Mesothelial cell of epicardium (in vitro differentiated cells): ENCODE measurements at regions not wholly inside any gene's neighbourhood (a gene's known extent, or its start where the extent isn't known, plus 50 kb on each side); places are given as distances from the start of the nearest gene placed in this dataset.

ENCODE experiments used
- DNase-seq, 2 experiments: peaks; one replicate each; pipeline ENCODE4 v3.0.0; 2021; ENCODE audit warnings: low spot score in 2 of 2; ENCODE audit not compliant: unreplicated experiment in 2 of 2
- H3K27ac Mint-ChIP-seq: 2 replicates; pipeline ENCODE4 v1.8.0; 2021; ENCODE audit warnings: mixed read lengths
- H3K27me3 Mint-ChIP-seq: 2 replicates; pipeline ENCODE4 v1.8.0; 2021; ENCODE audit warnings: low read depth, mixed read lengths
- H3K36me3 Mint-ChIP-seq: 2 replicates; pipeline ENCODE4 v1.8.0; 2021; ENCODE audit warnings: mixed read lengths
- H3K4me1 Mint-ChIP-seq: 2 replicates; pipeline ENCODE4 v1.8.0; 2021; ENCODE audit warnings: mixed read lengths
- H3K4me3 Mint-ChIP-seq: 2 replicates; pipeline ENCODE4 v1.8.0; 2021; ENCODE audit warnings: mild to moderate bottlenecking, moderate library complexity, mixed read lengths
- H3K9me3 Mint-ChIP-seq: 2 replicates; pipeline ENCODE4 v1.8.0; 2021; ENCODE audit warnings: mixed read lengths
- CTCF ChIP-seq: fragments of 200-600 bp; sonication (generic); IDR thresholded peaks from one replicate; pipeline ENCODE4 v1.5.0; 2021; ENCODE audit warnings: antibody characterized with exemption; ENCODE audit not compliant: unreplicated experiment

- Mint-ChIP-seq H3K27me3 (peaks cover 29% of the 10 kb centered on the region), H3K9me3 (no peaks in the 10 kb centered on the region), H3K4me3 (no peak overlapping the region), H3K36me3 (no peaks in the 10 kb centered on the region), H3K4me1 (no peaks in the 10 kb centered on the region), H3K27ac (no peak overlapping the region)
- DNase-seq, result no peak
- TF ChIP-seq CTCF, result no peak
Observed at GRCh38 chr13:108437496-108437895, 168.0 kb downstream of the TNFSF13B start.

- no peaks in the 10 kb centered on the region for H3K9me3 Mint-ChIP-seq
- no peak for TF ChIP-seq CTCF
- DNase-seq, result no peak
- peaks cover 30% of the 10 kb centered on the region for H3K27me3 Mint-ChIP-seq
- no peak overlapping the region for H3K27ac Mint-ChIP-seq
- no peaks in the 10 kb centered on the region for H3K4me1 Mint-ChIP-seq
- no peaks in the 10 kb centered on the region for H3K36me3 Mint-ChIP-seq
- H3K4me3 Mint-ChIP-seq, result no peak overlapping the region
Observed at GRCh38 chr13:108439556-108439955, 170.0 kb downstream of the TNFSF13B start.

GRCh38 chr13:108444448-108444847 is 174.9 kb downstream of the TNFSF13B start:
- no peak for DNase-seq
- no peaks in the 10 kb centered on the region for H3K4me1 Mint-ChIP-seq
- H3K36me3 Mint-ChIP-seq, result no peaks in the 10 kb centered on the region
- TF ChIP-seq CTCF, result no peak
- H3K27me3 Mint-ChIP-seq, result peaks cover 31% of the 10 kb centered on the region
- no peaks in the 10 kb centered on the region for H3K9me3 Mint-ChIP-seq
- H3K27ac Mint-ChIP-seq, result no peak overlapping the region
- H3K4me3 Mint-ChIP-seq, result no peak overlapping the region

GRCh38 chr13:108448891-108449290 is 179.4 kb downstream of the TNFSF13B start:
- no peak for TF ChIP-seq CTCF
- DNase-seq, result no peak

GRCh38 chr13:108451121-108451520 is 178.3 kb upstream of the MYO16 start:
- Mint-ChIP-seq H3K4me1 (no peaks in the 10 kb centered on the region), H3K36me3 (no peaks in the 10 kb centered on the region), H3K27ac (no peak overlapping the region), H3K9me3 (no peaks in the 10 kb centered on the region), H3K27me3 (peaks cover 17% of the 10 kb centered on the region), H3K4me3 (no peak overlapping the region)
- no peak for TF ChIP-seq CTCF
- DNase-seq, result no peak

More at GRCh38 chr13:108448891-108449290, 179.4 kb downstream of the TNFSF13B start:
- Mint-ChIP-seq H3K27me3 (peaks cover 19% of the 10 kb centered on the region), H3K4me3 (no peak overlapping the region), H3K36me3 (no peaks in the 10 kb centered on the region), H3K9me3 (no peaks in the 10 kb centered on the region), H3K27ac (no peak overlapping the region), H3K4me1 (no peaks in the 10 kb centered on the region)

- H3K9me3 Mint-ChIP-seq, result peaks cover 11% of the 10 kb centered on the region
- H3K36me3 Mint-ChIP-seq, result no peaks in the 10 kb centered on the region
- no peak overlapping the region for H3K27ac Mint-ChIP-seq
- H3K4me3 Mint-ChIP-seq, result no peak overlapping the region
- peaks cover 18% of the 10 kb centered on the region for H3K27me3 Mint-ChIP-seq
- no peaks in the 10 kb centered on the region for H3K4me1 Mint-ChIP-seq
- no peak for DNase-seq
- no peak for TF ChIP-seq CTCF
Observed at GRCh38 chr13:108455320-108455719, 174.1 kb upstream of the MYO16 start.
